Stimulated activated CD8-positive, alpha-beta memory T cell treated with anti-CD3 and anti-CD28 coated beads, Interleukin-12 subunit alpha, Interleukin-12 subunit beta, amount 100 ng/mL, for 4 hours (primary cell): ENCODE measurements at regions not wholly inside any gene's neighbourhood (a gene's known extent, or its start where the extent isn't known, plus 50 kb on each side); places are given as distances from the start of the nearest gene placed in this dataset.
"Not testable (repeated sequence)": the region's sequence is repeated elsewhere in the genome, so short reads cannot be mapped to it uniquely, and the experiment has no call there.

Experiments used
- DNase-seq: peaks from one replicate; pipeline ENCODE4 v3.0.0-alpha.2; 2020; ENCODE audit warnings: low read depth

GRCh38 chr2:192534072-192534471 lies 339.3 kb upstream of the TMEFF2 start:
- no peak for DNase-seq

GRCh38 chr2:192524642-192525251 lies 330.0 kb upstream of the TMEFF2 start:
- not testable (repeated sequence) for DNase-seq

GRCh38 chr2:192524214-192524613 lies 329.5 kb upstream of the TMEFF2 start:
- not testable (repeated sequence) for DNase-seq

- no peak for DNase-seq
These were observed 321.2 kb upstream of the TMEFF2 start for GRCh38 chr2:192515937-192516336.

- no peak for DNase-seq
These were observed 318.8 kb upstream of the TMEFF2 start for GRCh38 chr2:192513575-192513974.

- not testable (repeated sequence) for DNase-seq
These were observed 313.2 kb upstream of the TMEFF2 start for GRCh38 chr2:192507836-192508450.

- DNase-seq = no peak
These were observed 305.9 kb upstream of the TMEFF2 start for GRCh38 chr2:192500550-192501200.

GRCh38 chr2:192499476-192499875 lies 304.7 kb upstream of the TMEFF2 start:
- DNase-seq = no peak

- no peak for DNase-seq
These were observed 304.0 kb upstream of the TMEFF2 start for GRCh38 chr2:192498747-192499146.

- DNase-seq = not testable (repeated sequence)
These were observed 293.4 kb upstream of the TMEFF2 start for GRCh38 chr2:192488158-192488557.

- DNase-seq = no peak
These were observed 292.9 kb upstream of the TMEFF2 start for GRCh38 chr2:192487636-192488035.

- no peak for DNase-seq
These were observed 290.2 kb upstream of the TMEFF2 start for GRCh38 chr2:192484903-192485302.

- no peak for DNase-seq
These were observed 286.3 kb upstream of the TMEFF2 start for GRCh38 chr2:192480984-192481383.

- no peak for DNase-seq
These were observed 278.6 kb upstream of the TMEFF2 start for GRCh38 chr2:192473331-192473730.

- DNase-seq = no peak
These were observed 277.2 kb upstream of the TMEFF2 start for GRCh38 chr2:192471982-192472381.

GRCh38 chr2:192469612-192470011 lies 274.9 kb upstream of the TMEFF2 start:
- DNase-seq = no peak

- no peak for DNase-seq
These were observed 273.4 kb upstream of the TMEFF2 start for GRCh38 chr2:192467953-192468660.

GRCh38 chr2:192465141-192465540 lies 270.4 kb upstream of the TMEFF2 start:
- DNase-seq = no peak

- no peak for DNase-seq
These were observed 264.7 kb upstream of the TMEFF2 start for GRCh38 chr2:192459422-192459821.

- DNase-seq = no peak
These were observed 254.1 kb upstream of the TMEFF2 start for GRCh38 chr2:192448881-192449280.

GRCh38 chr2:192444286-192444838 lies 249.6 kb upstream of the TMEFF2 start:
- DNase-seq = no peak

GRCh38 chr2:192443831-192444230 lies 249.1 kb upstream of the TMEFF2 start:
- DNase-seq = no peak

- DNase-seq = no peak
These were observed 243.5 kb upstream of the TMEFF2 start for GRCh38 chr2:192438239-192438638.
